SK-N-SH (cell line): ENCODE measurements at regions not wholly inside any gene's neighbourhood (a gene's known extent, or its start where the extent isn't known, plus 50 kb on each side); places are given as distances from the start of the nearest gene placed in this dataset.

Source experiments
- CTCF ChIA-PET: fragments of 300-600, 350-600 bp; formaldehyde crosslinking; extraction: SDS; loops from one replicate; lab custom pipeline; 2021; lab: Yijun Ruan, JAX
- POLR2A ChIA-PET: fragments of 350-600 bp; sonication (Branson Sonifier 250); formaldehyde crosslinking; extraction: SDS; loops from one replicate; lab custom pipeline; 2020; ENCODE audit warnings: antibody characterized with exemption, inconsistent platforms; lab: Yijun Ruan, JAX
- DNase-seq: peaks from one replicate; pipeline ENCODE4 v3.0.0; 2012
- H2AFZ ChIP-seq: fragments of 200-600 bp; sonication (generic); 2 replicates; pipeline ENCODE4 v1.8.1; 2016; ENCODE audit warnings: antibody characterized with exemption, mild to moderate bottlenecking, low read depth
- H3F3A ChIP-seq: fragments of 200-600 bp; sonication (generic); replicated peaks from 2 replicates; pipeline ENCODE3; 2016; ENCODE audit warnings: antibody characterized with exemption, mild to moderate bottlenecking; ENCODE audit not compliant: insufficient read depth
- H3K27ac ChIP-seq, 2 experiments: fragments of 200-500 bp in 1 of 2; fragments of 200-600 bp in 1 of 2; sonication (Bioruptor generic) in 1 of 2; sonication (generic), shearing (Covaris generic) in 1 of 2; 2 replicates each; pipeline versions ENCODE4 v1.5.1 to v1.6.1; 2014 to 2016; ENCODE audit warnings: low read depth in 2 of 2, inconsistent platforms in 1 of 2, low read length in 1 of 2, mild to moderate bottlenecking in 1 of 2, mixed read lengths in 1 of 2
- H3K27me3 ChIP-seq: fragments of 200-600 bp; sonication (generic), shearing (Covaris generic); 2 replicates; pipeline ENCODE4 v1.6.1; 2016; ENCODE audit warnings: mixed run types; ENCODE audit not compliant: insufficient read depth
- H3K36me3 ChIP-seq, 2 experiments: fragments of 200-500 bp in 1 of 2; fragments of 200-600 bp in 1 of 2; sonication (Bioruptor generic) in 1 of 2; sonication (generic) in 1 of 2; replicated peaks in 1 of 2; 2 replicates each; pipeline versions ENCODE3 to v1.5.1; 2014 to 2016; ENCODE audit warnings: low read length in 1 of 2, mild to moderate bottlenecking in 1 of 2; ENCODE audit not compliant: insufficient read depth in 2 of 2, control insufficient read depth in 1 of 2
- H3K4me1 ChIP-seq, 2 experiments: fragments of 200-500 bp in 1 of 2; fragments of 200-600 bp in 1 of 2; sonication (Bioruptor generic) in 1 of 2; sonication (generic), shearing (Covaris generic) in 1 of 2; 2 replicates each; pipeline versions ENCODE4 v1.5.1 to v1.6.1; 2014 to 2016; ENCODE audit warnings: low read depth in 1 of 2, low read length in 1 of 2, mixed run types in 1 of 2; ENCODE audit not compliant: insufficient read depth in 2 of 2, control insufficient read depth in 1 of 2
- H3K4me2 ChIP-seq: fragments of 200-600 bp; sonication (generic), shearing (Covaris generic); 2 replicates; pipeline ENCODE4 v1.6.1; 2017; ENCODE audit warnings: mixed run types
- H3K4me3 ChIP-seq, 2 experiments: fragments of 200-500 bp in 1 of 2; fragments of 200-600 bp in 1 of 2; sonication (Bioruptor generic) in 1 of 2; sonication (generic), shearing (Covaris generic) in 1 of 2; 2 replicates each; pipeline versions ENCODE4 v1.5.1 to v1.8.1; 2014 to 2016; ENCODE audit warnings: low read depth in 2 of 2, inconsistent platforms in 1 of 2, low read length in 1 of 2, mild to moderate bottlenecking in 1 of 2, mixed read lengths in 1 of 2, moderate library complexity in 1 of 2
- H3K79me2 ChIP-seq: fragments of 200-600 bp; sonication (generic); 2 replicates; pipeline ENCODE4 v1.8.1; 2017; ENCODE audit warnings: mild to moderate bottlenecking; ENCODE audit not compliant: insufficient read depth
- H3K9ac ChIP-seq: fragments of 200-600 bp; sonication (generic); 2 replicates; pipeline ENCODE4 v1.6.1; 2017; ENCODE audit warnings: mixed run types
- H3K9me2 ChIP-seq: fragments of 200-600 bp; sonication (generic); 2 replicates; pipeline ENCODE4 v1.6.1; 2017; ENCODE audit warnings: mixed run types
- H3K9me3 ChIP-seq: fragments of 200-600 bp; sonication (generic); 2 replicates; pipeline ENCODE4 v1.6.1; 2017; ENCODE audit warnings: mixed run types, mild to moderate bottlenecking, moderate library complexity
- H4K20me1 ChIP-seq: fragments of 200-600 bp; sonication (generic); 2 replicates; pipeline ENCODE4 v1.6.1; 2017; ENCODE audit warnings: mild to moderate bottlenecking, mixed run types; ENCODE audit not compliant: insufficient read depth
- CHD2 ChIP-seq: fragments of 150-350 bp; IDR thresholded peaks from 2 replicates; pipeline ENCODE4 v1.6.1; 2018; ENCODE audit warnings: low read length; ENCODE audit not compliant: partially characterized antibody
- CTCF ChIP-seq: fragments of 200-600 bp; sonication (generic); IDR thresholded peaks from 2 replicates; pipeline ENCODE4 v1.6.1; 2017; ENCODE audit warnings: antibody characterized with exemption, mild to moderate bottlenecking, moderate library complexity
- ELF1 ChIP-seq: IDR thresholded peaks from 2 replicates; pipeline ENCODE4 v1.4.0; 2012
- EZH2phosphoT487 ChIP-seq: fragments of 200-600 bp; sonication (generic); IDR thresholded peaks from 2 replicates; pipeline ENCODE4 v1.6.1; 2017; ENCODE audit warnings: low read depth, mixed run types, mild to moderate bottlenecking, antibody characterized with exemption, moderate library complexity, borderline replicate concordance
- FOXJ3 ChIP-seq: sonication (generic); formaldehyde crosslinking; IDR thresholded peaks from 2 replicates; pipeline ENCODE4 v1.5.1; 2020; ENCODE audit warnings: mild to moderate bottlenecking, missing genetic modification reagents
- GABPA ChIP-seq: IDR thresholded peaks from 2 replicates; pipeline ENCODE4 v1.4.0; 2012; ENCODE audit warnings: low read depth, mild to moderate bottlenecking
- NFIC ChIP-seq: IDR thresholded peaks from 2 replicates; pipeline ENCODE4 v1.4.0; 2012; ENCODE audit warnings: borderline replicate concordance
- NRF1 ChIP-seq: IDR thresholded peaks from 2 replicates; pipeline ENCODE4 v1.6.1; 2012; ENCODE audit warnings: low read depth, mild to moderate bottlenecking, low read length
- PBX3 ChIP-seq: IDR thresholded peaks from 2 replicates; pipeline ENCODE4; 2012
- POLR2AphosphoS5 ChIP-seq: IDR thresholded peaks from 2 replicates; pipeline ENCODE4 v1.6.1; 2012; ENCODE audit warnings: low read depth, low read length
- REST ChIP-seq: IDR thresholded peaks from 2 replicates; pipeline ENCODE4 v1.6.1; 2012; ENCODE audit warnings: mild to moderate bottlenecking, low read depth, low read length, moderate library complexity
- RFX5 ChIP-seq: IDR thresholded peaks from 2 replicates; pipeline ENCODE4 v1.6.1; 2012; ENCODE audit warnings: mild to moderate bottlenecking, improper control_type of control experiment, low read length
- SIN3A ChIP-seq: IDR thresholded peaks from 2 replicates; pipeline ENCODE4 v1.6.1; 2012; ENCODE audit warnings: low read depth, mild to moderate bottlenecking, low read length, moderate library complexity, borderline replicate concordance
- SMC3 ChIP-seq: IDR thresholded peaks from 2 replicates; pipeline ENCODE4 v1.6.1; 2012; ENCODE audit warnings: low read depth, low read length, improper control_type of control experiment
- TEAD4 ChIP-seq: IDR thresholded peaks from 2 replicates; pipeline ENCODE4 v1.4.0; 2012; ENCODE audit warnings: mild to moderate bottlenecking, borderline replicate concordance; ENCODE audit not compliant: insufficient read depth
- USF1 ChIP-seq: IDR thresholded peaks from 2 replicates; pipeline ENCODE4 v1.4.0; 2012; ENCODE audit warnings: low read depth, borderline replicate concordance
- WGBS: methylation state at CpG from one replicate; pipeline ENCODE4 v1.1.6; 2017; ENCODE audit warnings: low lambda C conversion rate; 5-methylcytosine and 5-hydroxymethylcytosine counted together

GRCh38 chr14:27315947-27316346, 718.1 kb upstream of the NOVA1 start:
- H3K9me2 ChIP-seq: no peaks in the 10 kb centered on the region
- H3K4me3 ChIP-seq: no peak overlapping the region
- no peaks in the 10 kb centered on the region for H3K9me3 ChIP-seq
- no peak overlapping the region for H3K27ac ChIP-seq
- no peaks in the 10 kb centered on the region for H3K36me3 ChIP-seq
- no peaks in the 10 kb centered on the region for H4K20me1 ChIP-seq
- H3K27me3 ChIP-seq: no peaks in the 10 kb centered on the region
- no peaks in the 10 kb centered on the region for H3F3A ChIP-seq
- no peak overlapping the region for H3K4me2 ChIP-seq
- H2AFZ ChIP-seq: no peak overlapping the region
- POLR2A ChIA-PET: no interaction called here
- H3K9ac ChIP-seq: no peak overlapping the region
- CTCF ChIA-PET: no interaction called here
- no peak for DNase-seq
- TF ChIP-seq SIN3A (no peak), NFIC (no peak), TEAD4 (no peak), CHD2 (no peak), SMC3 (no peak), CTCF (no peak), REST (no peak)
- no peaks in the 10 kb centered on the region for H3K4me1 ChIP-seq
- no peaks in the 10 kb centered on the region for H3K79me2 ChIP-seq

- H3K9ac ChIP-seq: no peak overlapping the region
- TF ChIP-seq NRF1: no peak
- no peak for TF ChIP-seq GABPA
- no peak for TF ChIP-seq EZH2phosphoT487
- no peak for TF ChIP-seq FOXJ3 (CRISPR knock-in tag)
- no peak for TF ChIP-seq USF1
- TF ChIP-seq ELF1: no peak
- no peak for TF ChIP-seq SMC3
- no peak for TF ChIP-seq PBX3
- TF ChIP-seq POLR2AphosphoS5: no peak
- no peak for TF ChIP-seq RFX5
- TF ChIP-seq, all 33 proteins: peak for 0
- DNase-seq: no peak
- no peak overlapping the region for H3K27ac ChIP-seq
- ChIA-PET POLR2A (no interaction called here), CTCF (no interaction called here)
- no peaks in the 10 kb centered on the region for H3F3A ChIP-seq
- no peaks in the 10 kb centered on the region for H3K9me3 ChIP-seq
- H2AFZ ChIP-seq: no peak overlapping the region
- H4K20me1 ChIP-seq: no peaks in the 10 kb centered on the region
- H3K79me2 ChIP-seq: no peaks in the 10 kb centered on the region
- no peak overlapping the region for H3K4me2 ChIP-seq
- H3K9me2 ChIP-seq: no peaks in the 10 kb centered on the region
- no peaks in the 10 kb centered on the region for H3K27me3 ChIP-seq
- no peak overlapping the region for H3K4me3 ChIP-seq
- no peaks in the 10 kb centered on the region for H3K4me1 ChIP-seq
- no peaks in the 10 kb centered on the region for H3K36me3 ChIP-seq
- 9% methylated on average over 1 of the region's 1 CpG for WGBS
These were observed 721.1 kb upstream of the NOVA1 start for GRCh38 chr14:27318774-27319420.
